NT2/D1 (cell line): ENCODE measurements at regions not wholly inside any gene's neighbourhood (a gene's known extent, or its start where the extent isn't known, plus 50 kb on each side); places are given as distances from the start of the nearest gene placed in this dataset.

Source experiments
- DNase-seq: peaks from one replicate; pipeline ENCODE4 v3.0.0-alpha.2; 2011; ENCODE audit warnings: low read depth, low spot score
- H3K27me3 ChIP-seq: 2 replicates; pipeline ENCODE4 v1.6.0; 2011; ENCODE audit warnings: mild to moderate bottlenecking; ENCODE audit not compliant: insufficient read length, insufficient read depth
- H3K36me3 ChIP-seq: 2 replicates; pipeline ENCODE4 v1.6.1; 2011; ENCODE audit warnings: mild to moderate bottlenecking, low read length, mixed read lengths; ENCODE audit not compliant: insufficient read depth, insufficient read length
- H3K4me1 ChIP-seq: 2 replicates; pipeline ENCODE4 v1.5.1; 2011; ENCODE audit not compliant: insufficient read depth, insufficient read length
- H3K4me3 ChIP-seq: 2 replicates; pipeline ENCODE4 v1.5.1; 2011; ENCODE audit warnings: low read depth; ENCODE audit not compliant: insufficient read length
- H3K9ac ChIP-seq: 2 replicates; pipeline ENCODE4 v1.6.0; 2011; ENCODE audit warnings: low read depth; ENCODE audit not compliant: insufficient read length
- H3K9me3 ChIP-seq: 2 replicates; pipeline ENCODE4 v1.5.1; 2011; ENCODE audit warnings: mild to moderate bottlenecking, low read length; ENCODE audit not compliant: insufficient read depth
- SUZ12 ChIP-seq: IDR thresholded peaks from 2 replicates; pipeline ENCODE4 v1.6.1; 2011; ENCODE audit not compliant: insufficient read length, insufficient read depth; ENCODE audit errors: extremely low read depth
- YY1 ChIP-seq: IDR thresholded peaks from 2 replicates; pipeline ENCODE4 v1.6.1; 2011; ENCODE audit not compliant: insufficient read length, insufficient read depth
- ZNF274 ChIP-seq: IDR thresholded peaks from 2 replicates; pipeline ENCODE4 v1.6.1; 2011; ENCODE audit warnings: mild to moderate bottlenecking, low read depth, low read length

- H3K9me3 ChIP-seq, result no peaks in the 10 kb centered on the region
- H3K27me3 ChIP-seq, result no peaks in the 10 kb centered on the region
- H3K4me1 ChIP-seq, result no peaks in the 10 kb centered on the region
- no peak for DNase-seq
- TF ChIP-seq YY1, result no peak
- TF ChIP-seq ZNF274, result no peak
- no peak for TF ChIP-seq SUZ12
- no peak overlapping the region for H3K4me3 ChIP-seq
- no peak overlapping the region for H3K9ac ChIP-seq
- no peaks in the 10 kb centered on the region for H3K36me3 ChIP-seq
Measured at GRCh38 chr10:83582407-83583095, 556.8 kb upstream of the GHITM start.

GRCh38 chr10:83585686-83586085 is 553.6 kb upstream of the GHITM start:
- Histone ChIP-seq H3K36me3 (no peaks in the 10 kb centered on the region), H3K27me3 (no peaks in the 10 kb centered on the region), H3K4me3 (no peak overlapping the region), H3K9ac (no peak overlapping the region), H3K4me1 (no peaks in the 10 kb centered on the region), H3K9me3 (no peaks in the 10 kb centered on the region)
- no peak for DNase-seq
- TF ChIP-seq YY1, result no peak
- TF ChIP-seq ZNF274, result no peak
- TF ChIP-seq SUZ12, result no peak

GRCh38 chr10:83592337-83592935 is 546.9 kb upstream of the GHITM start:
- no peak for DNase-seq
- peaks cover 15% of the 10 kb centered on the region for H3K9me3 ChIP-seq
- H3K27me3 ChIP-seq, result no peaks in the 10 kb centered on the region
- no peak overlapping the region for H3K4me3 ChIP-seq
- no peak overlapping the region for H3K9ac ChIP-seq
- H3K4me1 ChIP-seq, result no peaks in the 10 kb centered on the region
- TF ChIP-seq ZNF274 (no peak), SUZ12 (no peak), YY1 (no peak)
- H3K36me3 ChIP-seq, result no peaks in the 10 kb centered on the region

- no peaks in the 10 kb centered on the region for H3K4me1 ChIP-seq
- TF ChIP-seq YY1 (no peak), ZNF274 (no peak), SUZ12 (no peak)
- no peak for DNase-seq
Measured at GRCh38 chr10:83603708-83604107, 535.6 kb upstream of the GHITM start.

GRCh38 chr10:83605783-83606630 is 533.3 kb upstream of the GHITM start:
- no peak overlapping the region for H3K4me3 ChIP-seq
- H3K36me3 ChIP-seq, result no peaks in the 10 kb centered on the region
- no peaks in the 10 kb centered on the region for H3K4me1 ChIP-seq
- TF ChIP-seq SUZ12 (no peak), ZNF274 (no peak), YY1 (no peak)
- H3K9ac ChIP-seq, result no peak overlapping the region
- H3K9me3 ChIP-seq, result no peaks in the 10 kb centered on the region
- no peaks in the 10 kb centered on the region for H3K27me3 ChIP-seq
- DNase-seq, result no peak

More at GRCh38 chr10:83603708-83604107, 535.6 kb upstream of the GHITM start:
- no peak overlapping the region for H3K4me3 ChIP-seq
- no peaks in the 10 kb centered on the region for H3K36me3 ChIP-seq
- no peak overlapping the region for H3K9ac ChIP-seq
- no peaks in the 10 kb centered on the region for H3K9me3 ChIP-seq
- no peaks in the 10 kb centered on the region for H3K27me3 ChIP-seq

GRCh38 chr10:83607959-83608745 is 531.2 kb upstream of the GHITM start:
- H3K9me3 ChIP-seq, result no peaks in the 10 kb centered on the region
- no peak overlapping the region for H3K4me3 ChIP-seq
- no peak for DNase-seq
- TF ChIP-seq YY1 (no peak), SUZ12 (no peak), ZNF274 (no peak)
- no peaks in the 10 kb centered on the region for H3K4me1 ChIP-seq
- no peaks in the 10 kb centered on the region for H3K27me3 ChIP-seq
- no peaks in the 10 kb centered on the region for H3K36me3 ChIP-seq
- H3K9ac ChIP-seq, result no peak overlapping the region
